UCSD-AML1 (cell line): ENCODE measurements at regions not wholly inside any gene's neighbourhood (a gene's known extent, or its start where the extent isn't known, plus 50 kb on each side); places are given as distances from the start of the nearest gene placed in this dataset.

Experiments
- DNase-seq: peaks from one replicate; lab custom pipeline; 2025; ENCODE audit not compliant: unreplicated experiment; lab: John Stamatoyannopoulos, UW

- no peak for DNase-seq
Observed at GRCh38 chr4:182973511-182973911, 56.3 kb upstream of the DCTD start.

- DNase-seq, result no peak
Observed at GRCh38 chr4:182971702-182972101, 54.5 kb upstream of the DCTD start.

GRCh38 chr4:182969651-182970279 lies 52.6 kb upstream of the DCTD start:
- peak; percentile 79 for DNase-seq

- no peak for DNase-seq
Observed at GRCh38 chr4:182968917-182969650, 51.9 kb upstream of the DCTD start.

- DNase-seq, result no peak
Observed at GRCh38 chr4:182967403-182967802, 50.2 kb upstream of the DCTD start.
